ENCODE measurements at regions not wholly inside any gene's neighbourhood (a gene's known extent, or its start where the extent isn't known, plus 50 kb on each side); places are given as distances from the start of the nearest gene placed in this dataset.

- DNase-seq (ENCODE audit: low read depth, low spot score), result no peak
- no peak overlapping the region for H3K27ac ChIP-seq
- H3K9me3 ChIP-seq (ENCODE audit: low read depth, low read length), result no peaks in the 10 kb centered on the region
- TF ChIP-seq EZH2 (IDR thresholded peaks at IDR 0.05) (no peak), POLR2AphosphoS5 (IDR thresholded peaks at IDR 0.05; ENCODE audit: borderline replicate concordance, low read depth, low read length) (no peak), FOXP2 (optimal IDR thresholded peaks at IDR 0.05; ENCODE audit: control extremely low read depth, extremely low read length, insufficient read depth) (no peak)
- H3K9ac ChIP-seq (ENCODE audit: insufficient read length), result no peak overlapping the region
- no peaks in the 10 kb centered on the region for H3K36me3 ChIP-seq (ENCODE audit: insufficient read depth, low read length)
- no peak overlapping the region for H3K4me3 ChIP-seq
Measured at GRCh38 chr1:189563784-189564183, 913.9 kb downstream of the BRINP3 start.

GRCh38 chr1:189567890-189568289, 909.8 kb downstream of the BRINP3 start:
- H3K27ac ChIP-seq, result no peak overlapping the region
- no peak overlapping the region for H3K4me3 ChIP-seq
- H3K9me3 ChIP-seq (ENCODE audit: low read depth, low read length), result no peaks in the 10 kb centered on the region
- TF ChIP-seq FOXP2 (optimal IDR thresholded peaks at IDR 0.05; ENCODE audit: control extremely low read depth, extremely low read length, insufficient read depth) (no peak), POLR2AphosphoS5 (IDR thresholded peaks at IDR 0.05; ENCODE audit: borderline replicate concordance, low read depth, low read length) (no peak), EZH2 (IDR thresholded peaks at IDR 0.05) (no peak)
- no peaks in the 10 kb centered on the region for H3K36me3 ChIP-seq (ENCODE audit: insufficient read depth, low read length)
- H3K9ac ChIP-seq (ENCODE audit: insufficient read length), result no peak overlapping the region
- DNase-seq (ENCODE audit: low read depth, low spot score), result no peak

- H3K36me3 ChIP-seq (ENCODE audit: insufficient read depth, low read length), result no peaks in the 10 kb centered on the region
- no peak for DNase-seq (ENCODE audit: low read depth, low spot score)
- H3K4me3 ChIP-seq, result no peak overlapping the region
- no peak overlapping the region for H3K9ac ChIP-seq (ENCODE audit: insufficient read length)
- TF ChIP-seq POLR2AphosphoS5 (IDR thresholded peaks at IDR 0.05; ENCODE audit: borderline replicate concordance, low read depth, low read length) (no peak), FOXP2 (optimal IDR thresholded peaks at IDR 0.05; ENCODE audit: control extremely low read depth, extremely low read length, insufficient read depth) (no peak), EZH2 (IDR thresholded peaks at IDR 0.05) (no peak)
- H3K27ac ChIP-seq, result no peak overlapping the region
- no peaks in the 10 kb centered on the region for H3K9me3 ChIP-seq (ENCODE audit: low read depth, low read length)
Measured at GRCh38 chr1:189596197-189596596, 881.5 kb downstream of the BRINP3 start.

GRCh38 chr1:189597083-189597482, 880.6 kb downstream of the BRINP3 start:
- no peaks in the 10 kb centered on the region for H3K36me3 ChIP-seq (ENCODE audit: insufficient read depth, low read length)
- no peaks in the 10 kb centered on the region for H3K9me3 ChIP-seq (ENCODE audit: low read depth, low read length)
- TF ChIP-seq FOXP2 (optimal IDR thresholded peaks at IDR 0.05; ENCODE audit: control extremely low read depth, extremely low read length, insufficient read depth) (no peak), POLR2AphosphoS5 (IDR thresholded peaks at IDR 0.05; ENCODE audit: borderline replicate concordance, low read depth, low read length) (no peak), EZH2 (IDR thresholded peaks at IDR 0.05) (no peak)
- no peak for DNase-seq (ENCODE audit: low read depth, low spot score)
- H3K27ac ChIP-seq, result no peak overlapping the region
- no peak overlapping the region for H3K4me3 ChIP-seq
- H3K9ac ChIP-seq (ENCODE audit: insufficient read length), result no peak overlapping the region

GRCh38 chr1:189605226-189605625, 872.4 kb downstream of the BRINP3 start:
- H3K36me3 ChIP-seq (ENCODE audit: insufficient read depth, low read length), result no peaks in the 10 kb centered on the region
- TF ChIP-seq FOXP2 (optimal IDR thresholded peaks at IDR 0.05; ENCODE audit: control extremely low read depth, extremely low read length, insufficient read depth) (no peak), POLR2AphosphoS5 (IDR thresholded peaks at IDR 0.05; ENCODE audit: borderline replicate concordance, low read depth, low read length) (no peak), EZH2 (IDR thresholded peaks at IDR 0.05) (no peak)
- H3K27ac ChIP-seq, result no peak overlapping the region
- H3K4me3 ChIP-seq, result no peak overlapping the region
- H3K9ac ChIP-seq (ENCODE audit: insufficient read length), result no peak overlapping the region
- DNase-seq (ENCODE audit: low read depth, low spot score), result no peak
- no peaks in the 10 kb centered on the region; the same call in 1 of the 2 replicates for H3K9me3 ChIP-seq (ENCODE audit: low read depth, low read length)

GRCh38 chr1:189606047-189606446, 871.6 kb downstream of the BRINP3 start:
- no peak for DNase-seq (ENCODE audit: low read depth, low spot score)
- H3K36me3 ChIP-seq (ENCODE audit: insufficient read depth, low read length), result no peaks in the 10 kb centered on the region
- no peaks in the 10 kb centered on the region; the same call in 1 of the 2 replicates for H3K9me3 ChIP-seq (ENCODE audit: low read depth, low read length)
- H3K4me3 ChIP-seq, result no peak overlapping the region
- no peak overlapping the region for H3K27ac ChIP-seq
- TF ChIP-seq FOXP2 (optimal IDR thresholded peaks at IDR 0.05; ENCODE audit: control extremely low read depth, extremely low read length, insufficient read depth) (no peak), EZH2 (IDR thresholded peaks at IDR 0.05) (no peak), POLR2AphosphoS5 (IDR thresholded peaks at IDR 0.05; ENCODE audit: borderline replicate concordance, low read depth, low read length) (no peak)
- H3K9ac ChIP-seq (ENCODE audit: insufficient read length), result no peak overlapping the region

- Histone ChIP-seq H3K9me3 (ENCODE audit: low read depth, low read length) (no peaks in the 10 kb centered on the region; the same call in 1 of the 2 replicates), H3K27ac (no peak overlapping the region), H3K36me3 (ENCODE audit: insufficient read depth, low read length) (no peaks in the 10 kb centered on the region), H3K9ac (ENCODE audit: insufficient read length) (no peak overlapping the region), H3K4me3 (no peak overlapping the region)
- no peak for DNase-seq (ENCODE audit: low read depth, low spot score)
- TF ChIP-seq POLR2AphosphoS5 (IDR thresholded peaks at IDR 0.05; ENCODE audit: borderline replicate concordance, low read depth, low read length) (no peak), EZH2 (IDR thresholded peaks at IDR 0.05) (no peak), FOXP2 (optimal IDR thresholded peaks at IDR 0.05; ENCODE audit: control extremely low read depth, extremely low read length, insufficient read depth) (no peak)
Measured at GRCh38 chr1:189606795-189607476, 870.7 kb downstream of the BRINP3 start.

- TF ChIP-seq EZH2 (IDR thresholded peaks at IDR 0.05), result no peak
- TF ChIP-seq FOXP2 (optimal IDR thresholded peaks at IDR 0.05; ENCODE audit: control extremely low read depth, extremely low read length, insufficient read depth), result no peak
- TF ChIP-seq POLR2AphosphoS5 (IDR thresholded peaks at IDR 0.05; ENCODE audit: borderline replicate concordance, low read depth, low read length), result no peak
- H3K27ac ChIP-seq, result no peak overlapping the region
- H3K4me3 ChIP-seq, result no peak overlapping the region
- no peak overlapping the region for H3K9ac ChIP-seq (ENCODE audit: insufficient read length)
- no peaks in the 10 kb centered on the region for H3K36me3 ChIP-seq (ENCODE audit: insufficient read depth, low read length)
- DNase-seq (ENCODE audit: low read depth, low spot score), result no peak
- no peaks in the 10 kb centered on the region; the same call in 1 of the 2 replicates for H3K9me3 ChIP-seq (ENCODE audit: low read depth, low read length)
Measured at GRCh38 chr1:189607477-189608096, 870.1 kb downstream of the BRINP3 start.

Measured in SK-N-MC (cell line).